IMR-90 (cell line): ENCODE measurements at regions not wholly inside any gene's neighbourhood (a gene's known extent, or its start where the extent isn't known, plus 50 kb on each side); places are given as distances from the start of the nearest gene placed in this dataset.

ENCODE experiments used
- ATAC-seq: fragments of 200-7000 bp; cut with Tn5 transposase; 2 replicates; pipeline ENCODE4 v1.9.1; 2020; ENCODE audit warnings: low read depth, mild to moderate bottlenecking, moderate library complexity
- BruUV-seq: library from RNA; stranded (reverse); fragments of 400-500 nt; replicated peaks from 2 replicates; lab custom pipeline; 2021; lab: Mats Ljungman, UMichigan
- CTCF ChIA-PET: fragments of 300-600 bp; formaldehyde crosslinking; extraction: SDS; loops from one replicate; lab custom pipeline; 2021; ENCODE audit warnings: antibody characterized with exemption; lab: Yijun Ruan, JAX
- POLR2A ChIA-PET: fragments of 300-600 bp; sonication (Branson Sonifier 250); formaldehyde crosslinking; loops from one replicate; lab custom pipeline; 2022; ENCODE audit warnings: antibody characterized with exemption; ENCODE audit not compliant: unreplicated experiment; lab: Charles Lee
- DNase-seq: peaks from one replicate; pipeline ENCODE4 v3.0.0; 2013
- H2AFZ ChIP-seq: replicated peaks from 2 replicates; pipeline ENCODE3; 2013; ENCODE audit warnings: low read length, mild to moderate bottlenecking; ENCODE audit not compliant: poor library complexity
- H2AK5ac ChIP-seq: 2 replicates; pipeline ENCODE4 v1.6.1; 2013; ENCODE audit warnings: low read depth, low read length, inconsistent platforms
- H2AK9ac ChIP-seq: replicated peaks from 2 replicates; pipeline ENCODE3; 2013; ENCODE audit warnings: mild to moderate bottlenecking, low read depth, low read length, moderate library complexity; ENCODE audit not compliant: poor library complexity
- H2BK120ac ChIP-seq: 2 replicates; pipeline ENCODE4 v1.6.1; 2013; ENCODE audit warnings: low read depth, low read length, inconsistent platforms
- H2BK15ac ChIP-seq: 3 replicates; pipeline ENCODE4 v1.6.1; 2013; ENCODE audit warnings: low read depth, low read length, inconsistent platforms
- H2BK20ac ChIP-seq: 2 replicates; pipeline ENCODE4 v1.6.1; 2013; ENCODE audit warnings: low read depth, mild to moderate bottlenecking, inconsistent platforms, low read length, moderate library complexity
- H2BK5ac ChIP-seq: 2 replicates; pipeline ENCODE4 v1.6.1; 2013; ENCODE audit warnings: mild to moderate bottlenecking, low read depth, low read length, inconsistent platforms; ENCODE audit not compliant: poor library complexity, severe bottlenecking
- H3K14ac ChIP-seq: replicated peaks from 2 replicates; pipeline ENCODE4 v1.6.1; 2013; ENCODE audit warnings: low read depth, low read length, inconsistent platforms
- H3K18ac ChIP-seq: 2 replicates; pipeline ENCODE4 v1.6.1; 2013; ENCODE audit warnings: low read depth, low read length, control low read depth
- H3K23ac ChIP-seq: 2 replicates; pipeline ENCODE4 v1.6.1; 2013; ENCODE audit warnings: low read depth, low read length, inconsistent platforms
- H3K27ac ChIP-seq: 2 replicates; pipeline ENCODE4 v1.5.1; 2013; ENCODE audit warnings: mild to moderate bottlenecking, control low read depth, low read length; ENCODE audit not compliant: insufficient read depth
- H3K27me3 ChIP-seq: 2 replicates; pipeline ENCODE4 v1.6.1; 2013; ENCODE audit warnings: low read length; ENCODE audit not compliant: control insufficient read depth, insufficient read depth
- H3K36me3 ChIP-seq: 2 replicates; pipeline ENCODE4 v1.6.1; 2013; ENCODE audit warnings: low read length, mixed read lengths; ENCODE audit not compliant: control insufficient read depth, insufficient read depth
- H3K4ac ChIP-seq: 2 replicates; pipeline ENCODE4 v1.6.1; 2013; ENCODE audit warnings: low read depth, low read length, inconsistent platforms
- H3K4me1 ChIP-seq: 2 replicates; pipeline ENCODE4 v1.6.1; 2013; ENCODE audit warnings: low read length, mixed read lengths; ENCODE audit not compliant: control insufficient read depth, insufficient read depth
- H3K4me2 ChIP-seq: 2 replicates; pipeline ENCODE4 v1.6.1; 2013; ENCODE audit warnings: low read depth, mild to moderate bottlenecking, control low read depth, low read length, moderate library complexity
- H3K4me3 ChIP-seq: 2 replicates; pipeline ENCODE4 v1.5.1; 2013; ENCODE audit warnings: low read depth, mild to moderate bottlenecking, control low read depth, low read length, moderate library complexity; ENCODE audit not compliant: insufficient read depth
- H3K56ac ChIP-seq: 2 replicates; pipeline ENCODE4 v1.6.1; 2013; ENCODE audit warnings: low read length, inconsistent platforms; ENCODE audit not compliant: insufficient read depth; ENCODE audit errors: extremely low read depth
- H3K79me1 ChIP-seq, 2 experiments: 2 replicates each; pipeline ENCODE4 v1.6.1; 2013; ENCODE audit warnings: low read length in 2 of 2, inconsistent platforms in 1 of 2, low read depth in 1 of 2
- H3K9ac ChIP-seq: 2 replicates; pipeline ENCODE4 v1.6.1; 2013; ENCODE audit warnings: low read depth, low read length, control low read depth
- H3K9me1 ChIP-seq: 2 replicates; pipeline ENCODE4 v1.6.1; 2013; ENCODE audit warnings: low read length, inconsistent platforms; ENCODE audit not compliant: insufficient read depth
- H3K9me3 ChIP-seq: 2 replicates; pipeline ENCODE4 v1.6.1; 2013; ENCODE audit warnings: low read length; ENCODE audit not compliant: control insufficient read depth, insufficient read depth
- H4K20me1 ChIP-seq: 2 replicates; pipeline ENCODE4 v1.6.1; 2013; ENCODE audit warnings: low read length, inconsistent platforms; ENCODE audit not compliant: insufficient read depth
- H4K5ac ChIP-seq: 2 replicates; pipeline ENCODE4 v1.6.1; 2013; ENCODE audit warnings: mild to moderate bottlenecking, low read depth, low read length, control low read depth
- H4K8ac ChIP-seq, 2 experiments: 2 replicates each; pipeline ENCODE4 v1.6.1; 2013; ENCODE audit warnings: low read depth in 2 of 2, low read length in 2 of 2, control low read depth in 1 of 2, inconsistent platforms in 1 of 2
- H4K91ac ChIP-seq: 2 replicates; pipeline ENCODE4 v1.6.1; 2013; ENCODE audit warnings: low read depth, low read length, inconsistent platforms; ENCODE audit not compliant: insufficient read depth
- MAFK ChIP-seq: IDR thresholded peaks from 2 replicates; pipeline ENCODE4 v1.6.1; 2012; ENCODE audit warnings: low read depth, low read length, improper control_type of control experiment
- POLR2A ChIP-seq: IDR thresholded peaks from 2 replicates; pipeline ENCODE4 v1.6.1; 2012; ENCODE audit warnings: mild to moderate bottlenecking, low read depth, low read length
- WGBS, 2 experiments: methylation state at CpG; one replicate each; pipeline versions ENCODE4 v1.1.5 to v1.1.7; 2013; ENCODE audit warnings: missing lambda C conversion rate in 2 of 2; ENCODE audit not compliant: insufficient read length in 1 of 2; ENCODE audit errors: extremely low coverage in 2 of 2; 5-methylcytosine and 5-hydroxymethylcytosine counted together
- dilution Hi-C: fragments of 300-500 bp; cut with HindIII; formaldehyde crosslinking; loops from one replicate; pipeline ENCODE4 v1.14.3; 2018; ENCODE audit warnings: low sequenced_read_pairs; ENCODE audit not compliant: unreplicated experiment
- in situ Hi-C: fragments of 300-500 bp; cut with MboI; formaldehyde crosslinking; loops from 3 replicates; pipeline ENCODE4 v1.14.3; 2019; ENCODE audit warnings: low sequenced_read_pairs, inconsistent platforms, mixed read lengths
- intact Hi-C: fragments of 100-400 bp; cut with micrococcal nuclease; formaldehyde crosslinking; loops from 2 replicates; pipeline ENCODE4 v1.10.0; 2022

GRCh38 chr18:59048048-59048363, 91.7 kb upstream of the SEC11C start:
- Histone ChIP-seq H3K9ac (no peak overlapping the region), H4K20me1 (no peaks in the 10 kb centered on the region), H3K79me1 (no peaks in the 10 kb centered on the region), H3K18ac (no peak overlapping the region), H3K4me2 (no peak overlapping the region), H3K9me1 (no peaks in the 10 kb centered on the region), H3K4ac (no peak overlapping the region), H4K8ac (no peak overlapping the region), H3K36me3 (no peaks in the 10 kb centered on the region), H2BK120ac (no peak overlapping the region), H2BK15ac (no peak overlapping the region), H3K4me1 (peaks cover 1% of the 10 kb centered on the region; the same call in 1 of the 2 replicates), H2BK5ac (no peak overlapping the region), H3K27ac (no peak overlapping the region), H2BK20ac (no peak overlapping the region), H4K91ac (no peak overlapping the region), H2AK5ac (no peak overlapping the region), H3K9me3 (no peaks in the 10 kb centered on the region), H3K56ac (no peak overlapping the region), H2AK9ac (no peak overlapping the region), H4K5ac (no peak overlapping the region), H3K4me3 (no peak overlapping the region), H3K14ac (no peak overlapping the region), H3K23ac (no peak overlapping the region), H2AFZ (no peak overlapping the region), H3K27me3 (peaks cover 11% of the 10 kb centered on the region)
- DNase-seq (no peak), ATAC-seq (no peak)
- WGBS, 2 experiments: no CpG with 5 or more reads among the region's 9 CpGs
- BruUV-seq: no TSS peak
- ChIA-PET POLR2A (no interaction called here), CTCF (no interaction called here)
- TF ChIP-seq POLR2A (no peak), MAFK (no peak)
- intact Hi-C loops (no loop called here), in situ Hi-C loops (no loop called here), dilution Hi-C loops (no loop called here)
